ENCODE measurements at regions not wholly inside any gene's neighbourhood (a gene's known extent, or its start where the extent isn't known, plus 50 kb on each side); places are given as distances from the start of the nearest gene placed in this dataset.

DNA sequence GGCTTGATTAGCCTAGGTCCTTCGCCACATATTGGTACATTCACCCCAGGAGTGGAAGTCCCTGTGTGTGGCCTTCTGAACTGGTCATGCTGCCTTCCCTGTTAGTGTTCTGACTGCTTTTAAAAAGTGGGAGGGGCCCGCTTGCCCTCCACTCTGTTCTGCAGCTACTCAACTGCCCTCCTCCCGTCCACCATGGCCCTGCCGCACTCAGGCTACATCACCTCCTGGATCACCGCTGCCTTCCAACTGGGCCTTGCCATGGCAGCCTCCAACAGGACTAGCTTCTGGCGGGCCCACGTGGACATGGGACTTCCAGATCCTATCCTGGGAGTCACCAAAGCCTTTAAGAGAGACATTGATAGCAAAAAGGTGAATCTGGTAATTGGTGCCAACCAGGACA is 152.1 kb upstream of the USP24 start:
- no peak for DNase-seq (ENCODE audit: low read depth)

GRCh38 chr1:55364216-55364615 is 149.1 kb upstream of the USP24 start:
- no peak for DNase-seq (ENCODE audit: low read depth)

DNA sequence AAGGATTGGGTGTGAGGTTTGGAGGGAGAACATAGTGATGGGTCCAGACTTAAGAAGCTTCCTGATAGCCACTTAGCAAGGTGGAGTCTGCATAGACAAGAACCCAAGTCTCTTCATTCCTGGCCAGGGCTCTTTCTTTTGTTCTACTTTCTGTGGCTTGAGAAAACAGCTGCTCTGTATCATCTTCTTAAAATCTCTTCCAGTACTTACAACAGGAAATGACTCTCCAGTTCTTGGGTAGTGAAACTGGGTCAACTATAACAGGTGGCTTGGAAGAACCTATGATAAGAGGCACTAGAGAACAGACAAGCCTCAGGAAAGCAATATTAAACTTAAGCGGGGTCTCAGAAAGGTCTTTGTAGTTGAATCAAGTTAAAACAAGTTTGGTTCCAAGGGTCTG is 148.1 kb upstream of the USP24 start:
- peak; percentile 16 for DNase-seq (ENCODE audit: low read depth)

GRCh38 chr1:55362558-55362957 is 147.4 kb upstream of the USP24 start:
- DNase-seq (ENCODE audit: low read depth) = peak; percentile 24

- DNase-seq (ENCODE audit: low read depth) = no peak
Observed at GRCh38 chr1:55359611-55360010, 144.4 kb upstream of the USP24 start.

- DNase-seq (ENCODE audit: low read depth) = no peak
Observed at GRCh38 chr1:55358581-55358980, 143.4 kb upstream of the USP24 start.

- DNase-seq (ENCODE audit: low read depth) = no peak
Observed at GRCh38 chr1:55355549-55355948, 140.4 kb upstream of the USP24 start.

DNA sequence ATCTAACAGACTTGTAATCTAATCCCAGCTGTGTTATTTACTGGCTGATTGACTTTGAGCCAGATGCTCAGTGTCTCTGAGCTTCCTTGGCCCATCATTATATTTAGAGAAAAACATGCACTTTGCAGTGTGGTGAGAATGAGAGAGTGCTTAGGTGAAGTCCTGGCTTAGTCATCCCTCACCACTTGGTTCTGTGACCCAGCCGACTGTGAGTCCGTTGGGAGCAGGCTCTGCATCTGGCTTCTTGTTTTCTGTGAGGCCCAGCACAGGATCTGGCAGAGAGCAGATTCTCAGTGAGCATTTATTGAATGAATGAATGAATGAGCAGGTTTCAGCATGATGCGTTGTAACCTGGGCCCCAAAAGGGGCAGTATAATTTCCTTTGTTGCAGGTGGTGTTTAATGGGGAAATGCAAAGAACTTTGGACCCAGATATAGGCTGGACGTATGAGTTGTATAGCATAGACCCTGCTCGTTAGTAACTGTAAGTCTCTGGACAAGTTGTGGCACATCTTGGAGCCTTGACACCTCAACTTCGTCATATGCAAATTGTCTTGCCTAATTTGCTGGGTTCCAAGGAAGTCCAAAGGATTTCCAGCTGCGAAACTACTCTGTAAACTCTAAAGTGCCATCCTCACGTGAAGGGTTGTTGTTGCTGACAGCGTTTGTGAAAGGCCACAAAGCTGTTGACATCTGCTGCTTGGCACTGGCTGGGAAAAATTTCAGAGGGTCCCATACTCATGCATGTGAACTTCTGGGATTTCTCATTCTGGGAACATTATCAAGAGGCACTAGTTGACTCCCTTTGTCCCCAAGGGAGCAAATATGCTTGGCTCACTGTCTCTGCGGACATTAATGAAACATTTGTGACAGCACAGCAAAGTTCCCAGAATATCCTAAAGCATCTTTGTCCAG is 138.8 kb upstream of the USP24 start:
- DNase-seq (ENCODE audit: low read depth) = no peak

- no peak for DNase-seq (ENCODE audit: low read depth)
Observed at GRCh38 chr1:55352811-55353180, 137.6 kb upstream of the USP24 start.

GRCh38 chr1:55352080-55352810 is 137.1 kb upstream of the USP24 start:
- DNase-seq (ENCODE audit: low read depth) = no peak

- DNase-seq (ENCODE audit: low read depth) = no peak
Observed at GRCh38 chr1:55348356-55348755, 133.2 kb upstream of the USP24 start.

GRCh38 chr1:55347866-55348265 is 132.7 kb upstream of the USP24 start:
- DNase-seq (ENCODE audit: low read depth) = no peak

- DNase-seq (ENCODE audit: low read depth) = no peak
Observed at GRCh38 chr1:55347041-55347440, 131.9 kb upstream of the USP24 start.

GRCh38 chr1:55346586-55346985 is 131.4 kb upstream of the USP24 start:
- no peak for DNase-seq (ENCODE audit: low read depth)

DNA sequence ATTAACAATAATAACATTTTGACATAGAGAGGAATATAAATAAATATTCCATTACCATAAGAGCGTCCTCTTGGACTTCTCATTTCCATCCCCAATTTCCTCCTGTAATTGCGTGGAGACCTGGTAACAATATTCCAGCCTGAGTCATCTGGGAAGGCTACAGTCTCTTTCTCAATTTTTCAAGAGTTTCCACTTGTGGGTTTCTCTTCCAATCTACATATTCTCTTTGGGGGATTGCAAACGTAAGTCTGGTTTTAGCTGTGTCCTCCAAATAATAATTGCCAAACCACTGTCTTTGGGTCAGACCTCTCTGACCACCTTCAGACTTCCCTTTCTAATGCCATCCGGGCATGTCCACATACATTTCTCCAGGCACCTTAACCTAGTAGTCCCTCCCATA is 124.5 kb upstream of the USP24 start:
- no peak for DNase-seq (ENCODE audit: low read depth)

DNA sequence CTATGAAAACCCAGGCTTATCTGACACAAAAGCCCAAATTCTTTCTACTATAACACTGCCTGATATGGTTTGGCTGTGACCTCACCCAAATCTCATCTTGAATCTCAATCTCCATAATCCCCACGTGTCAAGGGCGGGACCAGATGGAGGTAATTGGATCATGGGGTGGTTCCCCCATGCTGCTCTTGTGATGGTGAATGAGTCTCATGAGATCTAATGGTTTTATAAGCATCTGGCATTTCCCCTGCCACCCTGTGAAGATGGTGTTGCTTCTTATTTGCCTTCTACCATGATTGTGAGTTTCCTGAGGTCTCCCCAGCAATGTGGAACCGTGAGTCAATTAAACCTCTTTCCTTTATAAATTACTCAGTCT is 123.3 kb upstream of the USP24 start:
- DNase-seq (ENCODE audit: low read depth) = no peak

- no peak for DNase-seq (ENCODE audit: low read depth)
Observed at GRCh38 chr1:55337801-55338447, 122.8 kb upstream of the USP24 start.

GRCh38 chr1:55334797-55335196 is 119.6 kb upstream of the USP24 start:
- no peak for DNase-seq (ENCODE audit: low read depth)

DNA sequence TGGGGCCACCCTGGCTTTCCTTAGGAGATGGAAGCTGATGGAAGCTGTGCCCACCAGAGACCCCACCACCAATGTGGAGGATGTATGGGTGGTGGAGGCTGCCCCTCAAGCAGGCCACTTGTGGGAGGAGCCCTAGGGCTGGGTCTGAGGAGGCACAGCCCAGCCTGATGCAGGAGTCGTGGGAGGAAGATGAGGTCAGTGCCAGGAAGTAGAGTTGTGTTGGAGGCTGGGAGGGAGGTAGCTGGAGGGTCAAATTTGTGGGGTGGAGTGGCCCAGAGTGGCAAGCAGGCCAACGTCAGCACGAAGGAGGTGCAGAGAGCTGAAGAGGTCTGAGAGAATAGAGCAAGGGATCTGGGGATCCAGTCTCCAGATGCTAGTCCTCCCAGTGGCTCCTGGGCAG is 119.0 kb upstream of the USP24 start:
- DNase-seq (ENCODE audit: low read depth) = no peak

GRCh38 chr1:55333461-55333860 is 118.3 kb upstream of the USP24 start:
- DNase-seq (ENCODE audit: low read depth) = no peak

DNA sequence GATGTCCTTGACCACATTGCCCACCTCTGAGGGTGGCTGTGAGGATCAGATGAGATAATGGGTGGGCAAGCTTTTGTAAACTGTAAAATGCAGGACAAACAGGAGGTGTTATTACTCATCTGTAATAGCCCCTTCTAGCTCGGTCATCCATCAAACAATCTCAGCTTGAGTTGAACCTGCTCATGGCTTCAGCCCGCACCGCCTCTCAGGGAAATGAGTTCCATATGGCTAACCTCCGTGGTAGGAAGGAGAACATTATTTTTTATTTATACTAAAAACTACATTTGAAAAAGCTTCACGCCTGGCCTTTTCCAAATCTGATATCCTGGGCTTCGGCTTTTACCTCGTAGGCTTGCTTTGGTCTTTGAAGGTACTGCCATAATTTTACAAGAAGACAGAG is 116.2 kb upstream of the USP24 start:
- DNase-seq (ENCODE audit: low read depth) = no peak

DNA sequence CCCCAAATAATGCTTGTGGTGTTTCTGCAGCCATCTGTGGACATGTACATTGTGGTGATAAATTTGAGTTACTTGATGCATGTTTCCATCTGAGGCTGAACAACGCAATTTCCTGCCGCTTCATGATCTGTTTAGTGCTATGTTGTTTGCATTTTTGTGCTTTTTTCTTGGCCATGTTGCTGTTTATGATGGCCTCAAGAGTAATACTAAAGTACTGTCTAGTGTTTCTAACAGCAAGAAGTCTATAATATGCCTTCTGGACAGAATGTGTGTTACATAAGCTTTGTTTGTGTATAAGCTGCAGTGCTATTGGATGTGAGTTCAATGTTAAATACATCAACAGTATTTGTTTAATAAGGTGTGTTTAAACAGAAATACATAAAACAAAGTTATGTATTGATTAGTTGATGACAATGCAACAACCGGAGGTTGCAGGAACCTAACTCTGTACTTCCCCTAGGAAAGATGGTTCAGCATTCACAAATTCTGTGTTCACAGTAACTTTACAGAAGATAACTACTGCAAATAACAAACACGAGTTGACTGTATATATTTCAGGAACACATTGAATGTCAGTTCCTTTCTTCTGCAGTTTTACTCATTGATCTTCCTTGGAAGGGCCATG is 114.8 kb upstream of the USP24 start:
- DNase-seq (ENCODE audit: low read depth) = no peak

- no peak for DNase-seq (ENCODE audit: low read depth)
Observed at GRCh38 chr1:55329091-55329490, 113.9 kb upstream of the USP24 start.
